HCT116 (cell line): ENCODE measurements at regions not wholly inside any gene's neighbourhood (a gene's known extent, or its start where the extent isn't known, plus 50 kb on each side); places are given as distances from the start of the nearest gene placed in this dataset.

ENCODE experiments used
- ATAC-seq: fragments of 200-7000 bp; cut with Tn5 transposase; 2 replicates; pipeline ENCODE4 v1.9.1; 2020; ENCODE audit warnings: mild to moderate bottlenecking, moderate library complexity
- BruUV-seq: library from RNA; stranded (reverse); fragments of 400-500 nt; replicated peaks from 2 replicates; lab custom pipeline; 2021; lab: Mats Ljungman, UMichigan
- CTCF ChIA-PET: fragments of 300-600 bp; sonication (Branson Sonifier 250); formaldehyde crosslinking; loops from one replicate; lab custom pipeline; 2021; ENCODE audit warnings: antibody characterized with exemption; lab: Charles Lee
- POLR2A ChIA-PET: fragments of 300-600, 350-600 bp; sonication (Branson Sonifier 250); formaldehyde crosslinking; loops from one replicate; lab custom pipeline; 2021; ENCODE audit warnings: antibody characterized with exemption; lab: Charles Lee
- RAD21 ChIA-PET, 2 experiments: fragments of 300-600 bp; sonication (Branson Sonifier 250); formaldehyde crosslinking; loops; one replicate each; lab custom pipeline; 2023; ENCODE audit warnings: low total read pairs in 2 of 2; ENCODE audit not compliant: uncharacterized antibody in 2 of 2, unreplicated experiment in 2 of 2, low non-redundant PET in 1 of 2; lab: Charles Lee
- DNase-seq: peaks from one replicate; pipeline ENCODE4 v3.0.0-alpha.2; 2010; ENCODE audit warnings: low read depth, low spot score
- H2AFZ ChIP-seq: fragments of 200-600 bp; shearing (Covaris generic), sonication (generic); 2 replicates; pipeline ENCODE4 v1.6.1; 2017; ENCODE audit warnings: low read depth, mixed run types, mixed read lengths, antibody characterized with exemption, low read length; ENCODE audit not compliant: poor library complexity, severe bottlenecking
- H3K27ac ChIP-seq: 2 replicates; pipeline ENCODE4 v1.5.1; 2012; ENCODE audit warnings: low read depth, low read length
- H3K27me3 ChIP-seq: fragments of 200-600 bp; sonication (generic); 2 replicates; pipeline ENCODE4 v1.6.1; 2016; ENCODE audit warnings: mixed run types, low read length, mixed read lengths; ENCODE audit not compliant: insufficient read depth
- H3K36me3 ChIP-seq, 2 experiments: fragments of 200-500 bp in 1 of 2; fragments of 200-600 bp in 1 of 2; sonication (Bioruptor generic) in 1 of 2; sonication (generic) in 1 of 2; 2 replicates each; pipeline versions ENCODE4 v1.5.1 to v1.6.1; 2014 to 2016; ENCODE audit warnings: low read length in 2 of 2, inconsistent platforms in 1 of 2, mixed read lengths in 1 of 2, mixed run types in 1 of 2; ENCODE audit not compliant: insufficient read depth in 2 of 2, control insufficient read depth in 1 of 2
- H3K4me1 ChIP-seq, 2 experiments: fragments of 200-600 bp in 1 of 2; sonication (generic) in 1 of 2; 2 replicates each; pipeline versions ENCODE4 v1.5.1 to v1.6.1; 2012 to 2017; ENCODE audit warnings: low read length in 2 of 2, inconsistent platforms in 1 of 2, mild to moderate bottlenecking in 1 of 2, mixed read lengths in 1 of 2, mixed run types in 1 of 2, moderate library complexity in 1 of 2; ENCODE audit not compliant: insufficient read depth in 2 of 2, control insufficient read depth in 1 of 2
- H3K4me2 ChIP-seq: fragments of 200-600 bp; sonication (generic); 2 replicates; pipeline ENCODE4 v1.6.1; 2017; ENCODE audit warnings: mixed run types, low read length, mixed read lengths
- H3K4me3 ChIP-seq, 2 experiments: fragments of 200-600 bp in 1 of 2; sonication (generic) in 1 of 2; replicated peaks in 1 of 2; 2 replicates each; pipeline ENCODE4 v1.5.1; 2011 to 2016; ENCODE audit warnings: low read length in 2 of 2, control low read depth in 1 of 2, low read depth in 1 of 2, mild to moderate bottlenecking in 1 of 2, mixed read lengths in 1 of 2, mixed run types in 1 of 2
- H3K79me2 ChIP-seq: fragments of 200-600 bp; sonication (generic); 2 replicates; pipeline ENCODE4 v1.6.1; 2017; ENCODE audit warnings: mild to moderate bottlenecking, mixed run types, low read length, moderate library complexity, mixed read lengths; ENCODE audit not compliant: insufficient read depth
- H3K9ac ChIP-seq: fragments of 200-600 bp; sonication (generic); 2 replicates; pipeline ENCODE4 v1.6.1; 2016; ENCODE audit warnings: low read length, mixed read lengths
- H3K9me2 ChIP-seq: fragments of 200-600 bp; sonication (generic), shearing (Covaris generic); 2 replicates; pipeline ENCODE4 v1.6.1; 2017; ENCODE audit warnings: mixed run types, mild to moderate bottlenecking, moderate library complexity; ENCODE audit not compliant: insufficient read depth
- H3K9me3 ChIP-seq, 2 experiments: fragments of 200-500 bp in 1 of 2; fragments of 200-600 bp in 1 of 2; sonication (Bioruptor generic) in 1 of 2; sonication (generic) in 1 of 2; 2 replicates each; pipeline ENCODE4 v1.6.1; 2014 to 2017; ENCODE audit warnings: low read length in 2 of 2, mixed read lengths in 2 of 2, inconsistent platforms in 1 of 2, low read depth in 1 of 2, mild to moderate bottlenecking in 1 of 2, mixed run types in 1 of 2, moderate library complexity in 1 of 2; ENCODE audit not compliant: control insufficient read depth in 1 of 2, insufficient read depth in 1 of 2
- H4K20me1 ChIP-seq: fragments of 200-600 bp; sonication (generic), shearing (Covaris generic); 2 replicates; pipeline ENCODE4 v1.6.1; 2017; ENCODE audit warnings: mixed run types, mild to moderate bottlenecking, moderate library complexity; ENCODE audit not compliant: insufficient read depth
- ATF3 ChIP-seq: IDR thresholded peaks from 2 replicates; pipeline ENCODE4 v1.6.1; 2012
- CEBPB ChIP-seq: IDR thresholded peaks from 2 replicates; pipeline ENCODE4 v1.6.1; 2012; ENCODE audit warnings: low read depth
- CTCF ChIP-seq, 3 experiments: fragments of 200-600 bp in 1 of 3; sonication (generic) in 1 of 3; IDR thresholded peaks in 2 of 3; conservative IDR thresholded peaks in 1 of 3; 2 replicates each; pipeline ENCODE4 v1.5.1; 2012 to 2017; ENCODE audit warnings: low read depth in 2 of 3, low read length in 2 of 3, antibody characterized with exemption in 1 of 3, borderline replicate concordance in 1 of 3, control low read depth in 1 of 3, mild to moderate bottlenecking in 1 of 3, mixed read lengths in 1 of 3, mixed run types in 1 of 3, moderate library complexity in 1 of 3; ENCODE audit not compliant: insufficient read depth in 1 of 3
- EGR1 ChIP-seq: IDR thresholded peaks from 2 replicates; pipeline ENCODE4 v1.6.1; 2012; ENCODE audit warnings: low read depth
- ELF1 ChIP-seq: IDR thresholded peaks from 2 replicates; pipeline ENCODE4 v1.6.1; 2012; ENCODE audit warnings: low read depth, borderline replicate concordance
- EZH2 ChIP-seq: fragments of 200-600 bp; sonication (generic); IDR thresholded peaks from 2 replicates; pipeline ENCODE4 v1.6.1; 2017; ENCODE audit warnings: antibody characterized with exemption, mixed run types
- JUND ChIP-seq: IDR thresholded peaks from 2 replicates; pipeline ENCODE4 v1.6.1; 2012
- MAX ChIP-seq: IDR thresholded peaks from 2 replicates; pipeline ENCODE4 v1.6.1; 2012
- POLR2A ChIP-seq: IDR thresholded peaks from 2 replicates; pipeline ENCODE4 v1.7.0; 2011; ENCODE audit warnings: borderline replicate concordance; ENCODE audit not compliant: insufficient read depth, insufficient read length; ENCODE audit errors: extremely low read depth
- REST ChIP-seq: IDR thresholded peaks from 2 replicates; pipeline ENCODE4 v1.6.1; 2012; ENCODE audit warnings: low read depth
- SIN3A ChIP-seq: IDR thresholded peaks from 2 replicates; pipeline ENCODE4 v1.6.1; 2012; ENCODE audit warnings: low read depth
- SP1 ChIP-seq: IDR thresholded peaks from 2 replicates; pipeline ENCODE4 v1.6.1; 2012; ENCODE audit warnings: low read depth
- TCF7L2 ChIP-seq: IDR thresholded peaks from 2 replicates; pipeline ENCODE4 v1.7.0; 2011; ENCODE audit warnings: borderline replicate concordance, inconsistent platforms; ENCODE audit not compliant: insufficient read depth, insufficient read length; ENCODE audit errors: extremely low read depth
- YY1 ChIP-seq: IDR thresholded peaks from 2 replicates; pipeline ENCODE4 v1.6.1; 2011; ENCODE audit warnings: low read length, low read depth, moderate library complexity, mild to moderate bottlenecking; ENCODE audit not compliant: insufficient replicate concordance; ENCODE audit errors: extremely low read depth
- ZNF274 ChIP-seq: fragments of 200-500 bp; sonication (Bioruptor generic); IDR thresholded peaks from 2 replicates; pipeline ENCODE4 v1.6.1; 2014; ENCODE audit warnings: mild to moderate bottlenecking, low read depth, low read length, inconsistent platforms
- intact Hi-C: fragments of 100-400 bp; cut with micrococcal nuclease; formaldehyde crosslinking; loops from 2 replicates; pipeline ENCODE4 v1.10.0; 2022

GRCh38 chr6:134481966-134482365 lies 164.1 kb upstream of the SGK1 start:
- RAD21 ChIA-PET, result no interaction called here
- no peak for DNase-seq

More at GRCh38 chr6:134481966-134482365, 164.1 kb upstream of the SGK1 start:
- intact Hi-C loops, result no loop called here
- Histone ChIP-seq H4K20me1 (no peaks in the 10 kb centered on the region), H2AFZ (no peak overlapping the region), H3K4me3 (no peak overlapping the region), H3K9ac (no peak overlapping the region), H3K4me2 (no peak overlapping the region), H3K27me3 (no peaks in the 10 kb centered on the region), H3K36me3 (no peaks in the 10 kb centered on the region), H3K9me3 (no peaks in the 10 kb centered on the region), H3K79me2 (no peaks in the 10 kb centered on the region), H3K9me2 (no peaks in the 10 kb centered on the region)
- POLR2A ChIA-PET, result no interaction called here
- BruUV-seq, result no TSS peak
- TF ChIP-seq ZNF274 (no peak), ELF1 (no peak), EGR1 (no peak), SIN3A (no peak), SP1 (no peak), POLR2A (no peak), YY1 (no peak), ATF3 (no peak), JUND (no peak), REST (no peak), TCF7L2 (no peak), MAX (no peak), EZH2 (no peak), CEBPB (no peak), CTCF (IDR thresholded peaks at IDR 0.05 in 2 of 3, conservative IDR thresholded peaks at IDR 0.05 in 1 of 3; ENCODE audit: borderline replicate concordance in 1 of 3, insufficient read depth in 1 of 3, low read depth in 2 of 3, low read length in 2 of 3) (no peak)
- TF ChIP-seq, all 23 proteins: peak for 0
- no peak for ATAC-seq
- Histone ChIP-seq H3K4me1 (no peaks in the 10 kb centered on the region), H3K27ac (no peak overlapping the region)
- CTCF ChIA-PET, result no interaction called here
